MCF 10A (cell line): ENCODE measurements at regions not wholly inside any gene's neighbourhood (a gene's known extent, or its start where the extent isn't known, plus 50 kb on each side); places are given as distances from the start of the nearest gene placed in this dataset.

Experiments used
- BruUV-seq: library from RNA; stranded (reverse); fragments of 400-500 nt; replicated peaks from 2 replicates; lab custom pipeline; 2021; lab: Mats Ljungman, UMichigan
- CTCF ChIA-PET: fragments of 300-600 bp; sonication (Branson Sonifier 250); formaldehyde crosslinking; extraction: SDS; loops from one replicate; lab custom pipeline; 2021; ENCODE audit warnings: antibody characterized with exemption, inconsistent platforms; lab: Yijun Ruan, JAX
- POLR2A ChIA-PET: fragments of 300-600, 350-650 bp; sonication (Branson Sonifier 250); formaldehyde crosslinking; extraction: SDS; loops from one replicate; lab custom pipeline; 2020; ENCODE audit warnings: antibody characterized with exemption, inconsistent platforms; lab: Yijun Ruan, JAX
- DNase-seq: peaks from one replicate; pipeline ENCODE4 v3.0.0-alpha.2; 2018; ENCODE audit not compliant: unreplicated experiment
- H3K27ac Mint-ChIP-seq: one replicate; pipeline ENCODE4 v1.8.0; 2022; ENCODE audit warnings: mild to moderate bottlenecking, low read depth, mixed read lengths; ENCODE audit not compliant: unreplicated experiment
- H3K27me3 Mint-ChIP-seq: one replicate; pipeline ENCODE4 v1.8.0; 2022; ENCODE audit warnings: mixed read lengths; ENCODE audit not compliant: insufficient read depth, unreplicated experiment
- H3K36me3 Mint-ChIP-seq: one replicate; pipeline ENCODE4 v1.8.0; 2022; ENCODE audit warnings: mild to moderate bottlenecking, moderate library complexity, mixed read lengths; ENCODE audit not compliant: insufficient read depth, unreplicated experiment
- H3K4me1 Mint-ChIP-seq: one replicate; pipeline ENCODE4 v1.8.0; 2022; ENCODE audit warnings: mixed read lengths; ENCODE audit not compliant: insufficient read depth, unreplicated experiment
- H3K4me3 Mint-ChIP-seq: one replicate; pipeline ENCODE4 v1.8.0; 2022; ENCODE audit warnings: mild to moderate bottlenecking, moderate library complexity, mixed read lengths; ENCODE audit not compliant: unreplicated experiment
- H3K9me3 Mint-ChIP-seq: one replicate; pipeline ENCODE4 v1.8.0; 2022; ENCODE audit warnings: mixed read lengths; ENCODE audit not compliant: unreplicated experiment
- intact Hi-C: fragments of 100-400 bp; cut with micrococcal nuclease; formaldehyde crosslinking; loops from 2 replicates; pipeline ENCODE4 v1.14.1; 2022
- TF ChIP-seq, protein P1 (sequence below): fragments of 200-600 bp; IDR thresholded peaks from one replicate; pipeline ENCODE4 v1.8.0; 2022; ENCODE audit warnings: antibody characterized with exemption, mild to moderate bottlenecking; ENCODE audit not compliant: unreplicated experiment

DNA sequence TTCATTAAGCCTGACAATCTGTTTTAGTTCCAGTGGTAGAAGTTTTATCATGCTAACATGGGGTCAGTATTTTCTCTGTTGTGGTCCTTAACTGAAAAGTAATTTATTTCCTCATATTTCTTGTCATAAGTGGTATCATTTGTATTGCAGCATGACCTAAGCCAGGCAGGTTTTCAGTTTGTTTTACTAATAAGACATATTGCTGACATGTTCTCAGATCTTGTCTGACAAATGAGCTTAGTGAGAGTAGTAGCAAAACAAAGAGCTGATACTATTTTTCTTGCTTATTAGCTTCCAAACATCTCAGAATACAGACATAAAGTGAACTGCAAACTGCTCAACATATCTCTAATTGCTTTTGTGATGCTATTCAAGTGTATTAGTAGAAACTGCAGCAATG is 293.6 kb downstream of the DSEL start:
- no peaks in the 10 kb centered on the region for H3K36me3 Mint-ChIP-seq
- no peaks in the 10 kb centered on the region for H3K9me3 Mint-ChIP-seq
- BruUV-seq: no TSS peak
- DNase-seq: no peak
- H3K27ac Mint-ChIP-seq: no peak overlapping the region
- H3K4me3 Mint-ChIP-seq: no peak overlapping the region
- ChIA-PET POLR2A (interaction anchor here (0.6 kb wide), 1 partner anchor 141 kb away, joined by 3 read pairs; no protein-coding TSS in a partner anchor), CTCF (interaction anchor here (0.7 to 1.2 kb wide), 4 partner anchors 9 to 1438 kb away, joined by 3 to 9 read pairs (median 4); no protein-coding TSS in a partner anchor)
- TF ChIP-seq, protein P1, sequence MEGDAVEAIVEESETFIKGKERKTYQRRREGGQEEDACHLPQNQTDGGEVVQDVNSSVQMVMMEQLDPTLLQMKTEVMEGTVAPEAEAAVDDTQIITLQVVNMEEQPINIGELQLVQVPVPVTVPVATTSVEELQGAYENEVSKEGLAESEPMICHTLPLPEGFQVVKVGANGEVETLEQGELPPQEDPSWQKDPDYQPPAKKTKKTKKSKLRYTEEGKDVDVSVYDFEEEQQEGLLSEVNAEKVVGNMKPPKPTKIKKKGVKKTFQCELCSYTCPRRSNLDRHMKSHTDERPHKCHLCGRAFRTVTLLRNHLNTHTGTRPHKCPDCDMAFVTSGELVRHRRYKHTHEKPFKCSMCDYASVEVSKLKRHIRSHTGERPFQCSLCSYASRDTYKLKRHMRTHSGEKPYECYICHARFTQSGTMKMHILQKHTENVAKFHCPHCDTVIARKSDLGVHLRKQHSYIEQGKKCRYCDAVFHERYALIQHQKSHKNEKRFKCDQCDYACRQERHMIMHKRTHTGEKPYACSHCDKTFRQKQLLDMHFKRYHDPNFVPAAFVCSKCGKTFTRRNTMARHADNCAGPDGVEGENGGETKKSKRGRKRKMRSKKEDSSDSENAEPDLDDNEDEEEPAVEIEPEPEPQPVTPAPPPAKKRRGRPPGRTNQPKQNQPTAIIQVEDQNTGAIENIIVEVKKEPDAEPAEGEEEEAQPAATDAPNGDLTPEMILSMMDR: no peak
- no peaks in the 10 kb centered on the region for H3K27me3 Mint-ChIP-seq
- no peaks in the 10 kb centered on the region for H3K4me1 Mint-ChIP-seq
- intact Hi-C loops: no loop called here

DNA sequence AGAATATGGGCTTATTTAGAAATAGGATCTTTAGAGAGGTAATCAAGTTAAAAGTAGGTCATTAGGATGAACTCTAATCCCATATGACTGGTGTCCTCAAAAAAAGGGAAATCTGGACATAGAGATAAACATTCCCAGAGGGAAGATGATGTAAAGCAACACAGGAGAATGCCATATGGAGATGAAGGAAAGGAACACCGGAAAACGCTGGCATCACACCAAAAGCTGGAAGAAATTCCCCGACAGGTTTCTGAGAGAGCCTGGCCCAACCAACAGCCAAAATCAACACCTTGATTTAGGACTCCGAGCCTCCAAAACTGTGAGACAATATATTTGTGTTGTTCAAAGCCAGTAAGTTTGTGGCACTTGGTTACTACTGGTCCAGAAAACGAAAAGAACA is 296.7 kb downstream of the DSEL start:
- no peaks in the 10 kb centered on the region for H3K9me3 Mint-ChIP-seq
- BruUV-seq: no TSS peak
- ChIA-PET CTCF (no interaction called here), POLR2A (no interaction called here)
- no peak for DNase-seq
- H3K4me1 Mint-ChIP-seq: no peaks in the 10 kb centered on the region
- TF ChIP-seq, protein P1: no peak
- no peak overlapping the region for H3K27ac Mint-ChIP-seq
- intact Hi-C loops: loop anchor here (5.0 to 10.0 kb wide), 2 partner anchors 645 to 1622 kb away; no protein-coding TSS in a partner anchor
- H3K27me3 Mint-ChIP-seq: no peaks in the 10 kb centered on the region
- no peaks in the 10 kb centered on the region for H3K36me3 Mint-ChIP-seq
- no peak overlapping the region for H3K4me3 Mint-ChIP-seq

DNA sequence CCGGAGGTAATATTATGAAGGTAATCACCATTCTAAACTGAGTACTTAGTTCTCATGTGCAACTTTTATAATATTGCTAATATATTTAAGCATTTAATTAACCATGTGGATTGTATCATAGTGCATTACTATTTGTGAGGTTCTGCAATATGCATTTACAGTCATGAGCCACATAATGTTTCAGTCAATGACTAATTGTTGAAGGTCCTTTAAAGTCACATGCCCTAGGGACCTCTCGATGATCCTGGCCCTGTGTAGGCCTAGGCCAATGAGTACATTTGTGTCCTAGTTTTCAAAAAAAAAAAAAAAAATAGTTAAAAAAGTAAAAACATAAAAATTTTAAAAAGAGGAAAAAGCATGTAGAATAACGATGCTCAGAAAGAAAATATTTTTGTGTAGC is 298.0 kb downstream of the DSEL start:
- H3K36me3 Mint-ChIP-seq: no peaks in the 10 kb centered on the region
- ChIA-PET CTCF (interaction anchor here (0.6 to 1.1 kb wide), 9 partner anchors 56 to 1864 kb away, joined by 3 to 8 read pairs (median 3); no protein-coding TSS in a partner anchor), POLR2A (no interaction called here)
- H3K27me3 Mint-ChIP-seq: no peaks in the 10 kb centered on the region
- TF ChIP-seq, protein P1: no peak
- no peak for DNase-seq
- BruUV-seq: no TSS peak
- no peak overlapping the region for H3K27ac Mint-ChIP-seq
- no peaks in the 10 kb centered on the region for H3K4me1 Mint-ChIP-seq
- no peak overlapping the region for H3K4me3 Mint-ChIP-seq
- intact Hi-C loops: loop anchor here (5.0 to 10.0 kb wide), 2 partner anchors 646 to 1624 kb away; no protein-coding TSS in a partner anchor
- no peaks in the 10 kb centered on the region for H3K9me3 Mint-ChIP-seq

DNA sequence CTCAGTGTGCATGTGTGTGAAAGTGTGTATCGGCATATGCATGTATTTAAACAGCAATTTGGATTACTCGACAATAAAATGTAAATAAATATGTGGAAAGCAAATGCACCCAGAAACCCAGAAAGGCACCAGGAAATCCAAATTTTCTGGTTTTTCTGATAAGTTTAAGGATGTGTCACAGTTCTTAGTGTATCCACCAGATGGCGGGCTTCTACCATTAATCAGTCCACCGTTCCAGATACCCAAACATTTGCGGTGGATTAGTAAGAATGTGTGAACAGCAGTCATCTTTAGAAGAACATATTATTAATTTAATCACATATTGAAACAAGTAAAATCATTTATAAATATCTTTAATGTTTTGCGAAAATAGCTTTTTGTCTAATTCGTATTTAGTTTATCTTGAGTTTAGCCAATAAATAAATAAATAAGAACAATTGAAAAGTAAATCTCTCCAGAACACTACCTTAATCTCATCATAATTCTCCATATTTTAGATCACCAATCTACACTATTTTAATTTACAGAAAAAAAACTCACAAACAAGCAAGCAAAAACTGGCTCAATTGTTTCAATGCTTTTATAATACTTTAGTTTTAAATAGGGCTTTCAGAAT is 298.9 kb downstream of the DSEL start:
- Mint-ChIP-seq H3K27me3 (no peaks in the 10 kb centered on the region), H3K4me3 (no peak overlapping the region), H3K36me3 (no peaks in the 10 kb centered on the region), H3K4me1 (no peaks in the 10 kb centered on the region), H3K27ac (no peak overlapping the region), H3K9me3 (no peaks in the 10 kb centered on the region)
- intact Hi-C loops: loop anchor here (1.0 to 10.0 kb wide), 6 partner anchors 299 to 1625 kb away; partner anchors contain the start of gene DSEL
- POLR2A ChIA-PET: interaction anchor here (0.6 to 2.3 kb wide), 4 partner anchors 299 to 1443 kb away, joined by 3 to 8 read pairs (median 3); partner anchors contain the start of gene DSEL
- TF ChIP-seq, protein P1: peak; percentile 72
- peak; percentile 68 for DNase-seq
- BruUV-seq: no TSS peak
- CTCF ChIA-PET: interaction anchor here (0.6 to 2.0 kb wide), 10 partner anchors 8 to 1447 kb away, joined by 3 to 22 read pairs (median 3); no protein-coding TSS in a partner anchor
